Endothelial cell (in vitro differentiated cells): ENCODE measurements at regions not wholly inside any gene's neighbourhood (a gene's known extent, or its start where the extent isn't known, plus 50 kb on each side); places are given as distances from the start of the nearest gene placed in this dataset.

Experiments
- DNase-seq: peaks from one replicate; pipeline ENCODE4 v3.0.0; 2021; ENCODE audit warnings: low spot score
- H3K27ac Mint-ChIP-seq: one replicate; pipeline ENCODE4 v1.8.0; 2021; ENCODE audit warnings: mixed read lengths, inconsistent platforms; ENCODE audit not compliant: unreplicated experiment
- H3K27me3 Mint-ChIP-seq: one replicate; pipeline ENCODE4 v1.8.0; 2021; ENCODE audit warnings: mild to moderate bottlenecking, moderate library complexity, mixed read lengths, inconsistent platforms; ENCODE audit not compliant: unreplicated experiment
- H3K36me3 Mint-ChIP-seq: one replicate; pipeline ENCODE4 v1.8.0; 2021; ENCODE audit warnings: mild to moderate bottlenecking, low read depth, mixed read lengths, inconsistent platforms; ENCODE audit not compliant: unreplicated experiment
- H3K4me1 Mint-ChIP-seq: one replicate; pipeline ENCODE4 v1.8.0; 2021; ENCODE audit warnings: mild to moderate bottlenecking, mixed read lengths, inconsistent platforms; ENCODE audit not compliant: unreplicated experiment
- H3K4me3 Mint-ChIP-seq: one replicate; pipeline ENCODE4 v1.8.0; 2021; ENCODE audit warnings: mild to moderate bottlenecking, mixed read lengths, inconsistent platforms; ENCODE audit not compliant: unreplicated experiment
- H3K9me3 Mint-ChIP-seq: one replicate; pipeline ENCODE4 v1.8.0; 2021; ENCODE audit warnings: mixed read lengths, inconsistent platforms; ENCODE audit not compliant: unreplicated experiment
- CTCF ChIP-seq: fragments of 200-600 bp; sonication (generic); IDR thresholded peaks from one replicate; pipeline ENCODE4 v1.5.0; 2021; ENCODE audit warnings: antibody characterized with exemption; ENCODE audit not compliant: unreplicated experiment

DNA sequence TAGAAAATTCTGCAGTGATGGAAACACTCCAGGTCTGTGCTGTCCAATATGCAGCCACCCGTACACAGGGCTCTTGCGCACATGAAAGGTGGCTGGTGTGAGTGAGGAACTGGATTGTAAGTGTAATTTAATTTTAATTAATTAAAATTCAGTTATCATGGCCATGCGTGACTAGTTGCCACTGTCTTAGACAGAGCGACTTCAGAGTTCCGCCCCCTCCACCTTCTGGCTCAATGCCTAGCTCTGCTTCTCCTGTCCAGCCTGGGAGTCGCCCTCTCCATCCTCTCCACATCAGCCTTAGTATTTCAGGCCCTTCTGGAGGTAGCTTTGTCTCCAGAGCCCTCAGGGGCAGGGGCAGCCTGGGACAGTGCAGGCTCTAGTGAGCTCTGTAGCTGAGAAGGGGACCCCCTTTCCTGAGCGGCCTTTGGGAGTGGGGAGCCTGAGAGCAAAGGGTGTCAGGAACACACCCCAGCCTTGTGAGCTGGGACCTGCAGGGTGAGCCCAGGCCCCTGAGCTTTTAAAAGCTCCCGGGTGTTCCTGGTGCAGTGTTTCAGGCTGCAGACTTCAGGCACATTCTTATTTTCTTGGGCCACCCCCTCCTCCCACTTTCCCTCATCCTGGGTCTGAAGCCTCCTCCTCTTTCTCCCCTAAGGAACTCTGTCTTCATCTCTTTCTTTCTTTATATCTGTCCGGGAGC is 99.4 kb downstream of the IRF8 start:
- Mint-ChIP-seq H3K4me3 (no peak overlapping the region), H3K27me3 (peaks cover 2% of the 10 kb centered on the region), H3K4me1 (peaks cover 5% of the 10 kb centered on the region), H3K27ac (no peak overlapping the region), H3K9me3 (no peaks in the 10 kb centered on the region), H3K36me3 (no peaks in the 10 kb centered on the region)
- no peak for TF ChIP-seq CTCF
- DNase-seq = no peak

DNA sequence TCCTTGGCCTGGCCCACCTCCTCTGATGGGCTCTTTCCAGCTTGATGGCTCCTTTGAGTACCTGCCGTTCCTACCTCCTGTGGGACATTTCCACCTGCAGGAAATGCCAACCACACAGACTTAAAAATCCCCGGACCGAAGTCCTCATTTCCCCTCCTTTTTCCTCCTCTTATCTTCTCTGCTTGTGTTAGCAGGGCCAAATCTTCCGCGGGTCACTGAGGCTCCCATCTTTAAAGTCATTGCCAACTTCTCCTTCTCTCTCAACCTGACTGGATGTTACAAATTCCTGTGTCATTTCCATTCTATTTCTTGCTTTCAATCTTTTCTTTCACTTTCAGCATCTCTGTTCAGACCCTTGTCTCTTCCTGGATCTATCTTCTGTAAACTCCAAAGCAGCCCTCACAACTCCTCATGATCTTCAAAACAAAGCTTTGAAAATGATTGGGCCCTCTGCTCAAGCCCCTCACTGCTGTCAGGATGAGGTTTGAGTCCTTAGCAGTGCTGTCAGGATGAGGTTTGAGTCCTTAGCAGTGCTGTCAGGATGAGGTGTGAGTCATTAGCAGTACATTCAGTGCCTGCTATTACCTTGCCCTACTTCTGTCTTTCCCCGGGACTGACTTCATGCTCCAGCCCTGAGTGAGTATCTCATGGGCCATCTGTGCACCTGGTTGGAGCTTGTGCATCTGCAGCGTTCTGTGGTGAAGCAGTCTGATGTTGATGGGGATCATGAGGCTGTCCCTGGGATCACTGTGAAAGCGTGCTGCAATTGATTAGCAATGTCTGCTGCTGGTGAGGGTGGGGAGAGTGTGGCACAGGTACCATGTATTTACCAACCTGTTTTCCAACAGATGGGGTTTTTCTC is 100.1 kb downstream of the IRF8 start:
- H3K27me3 Mint-ChIP-seq = peaks cover 2% of the 10 kb centered on the region
- peaks cover 5% of the 10 kb centered on the region for H3K4me1 Mint-ChIP-seq
- H3K9me3 Mint-ChIP-seq = no peaks in the 10 kb centered on the region
- H3K36me3 Mint-ChIP-seq = no peaks in the 10 kb centered on the region
- H3K27ac Mint-ChIP-seq = no peak overlapping the region
- no peak for TF ChIP-seq CTCF
- no peak for DNase-seq
- H3K4me3 Mint-ChIP-seq = no peak overlapping the region

- no peak for TF ChIP-seq CTCF
- Mint-ChIP-seq H3K9me3 (no peaks in the 10 kb centered on the region), H3K27me3 (peaks cover 2% of the 10 kb centered on the region), H3K27ac (no peak overlapping the region), H3K36me3 (no peaks in the 10 kb centered on the region), H3K4me1 (peaks cover 5% of the 10 kb centered on the region), H3K4me3 (no peak overlapping the region)
- no peak for DNase-seq
These were observed 100.8 kb downstream of the IRF8 start for GRCh38 chr16:85999778-86000177.

- H3K27me3 Mint-ChIP-seq = no peaks in the 10 kb centered on the region
- DNase-seq = no peak
- peaks cover 5% of the 10 kb centered on the region for H3K4me1 Mint-ChIP-seq
- TF ChIP-seq CTCF = no peak
- no peaks in the 10 kb centered on the region for H3K36me3 Mint-ChIP-seq
- H3K27ac Mint-ChIP-seq = no peak overlapping the region
- no peak overlapping the region for H3K4me3 Mint-ChIP-seq
- H3K9me3 Mint-ChIP-seq = no peaks in the 10 kb centered on the region
These were observed 103.4 kb downstream of the IRF8 start for GRCh38 chr16:86002178-86002900.
